ENCODE measurements at regions not wholly inside any gene's neighbourhood (a gene's known extent, or its start where the extent isn't known, plus 50 kb on each side); places are given as distances from the start of the nearest gene placed in this dataset.
A peak's percentile ranks its signal among the peaks of the same experiment; 100 is the strongest.

DNA sequence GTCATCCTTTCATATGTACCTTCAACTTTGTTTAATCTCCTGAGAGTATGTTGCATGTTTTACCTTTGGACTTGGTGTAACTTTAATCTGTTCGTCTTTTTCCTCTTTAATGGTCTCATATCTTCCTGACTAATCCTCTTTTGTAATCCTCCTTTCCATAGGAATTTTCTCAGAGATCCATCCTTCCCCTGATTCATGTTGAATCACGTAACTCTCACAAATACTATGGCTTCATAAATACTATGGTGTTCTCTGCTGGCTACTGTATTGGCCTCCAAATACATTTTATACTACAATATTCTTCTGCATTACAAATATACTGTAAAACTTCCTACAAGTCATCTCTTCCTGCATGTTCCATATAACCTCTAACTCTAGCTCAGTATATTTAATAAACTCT, 317.7 kb upstream of the ADGRB3 start:
- TF ChIP-seq ZBTB7A (IDR thresholded peaks at IDR 0.05; ENCODE audit: low read depth): no peak
- TF ChIP-seq YY1 (IDR thresholded peaks at IDR 0.05; ENCODE audit: low read depth): no peak
- TF ChIP-seq TCF12 (IDR thresholded peaks at IDR 0.05; ENCODE audit: low read depth): no peak
- TF ChIP-seq EP300 (IDR thresholded peaks at IDR 0.05; ENCODE audit: borderline replicate concordance): no peak
- TF ChIP-seq CREB1 (IDR thresholded peaks at IDR 0.05; ENCODE audit: low read depth): no peak
- no peak for TF ChIP-seq RAD21 (IDR thresholded peaks at IDR 0.05; ENCODE audit: low read depth)
- TF ChIP-seq, protein P1, sequence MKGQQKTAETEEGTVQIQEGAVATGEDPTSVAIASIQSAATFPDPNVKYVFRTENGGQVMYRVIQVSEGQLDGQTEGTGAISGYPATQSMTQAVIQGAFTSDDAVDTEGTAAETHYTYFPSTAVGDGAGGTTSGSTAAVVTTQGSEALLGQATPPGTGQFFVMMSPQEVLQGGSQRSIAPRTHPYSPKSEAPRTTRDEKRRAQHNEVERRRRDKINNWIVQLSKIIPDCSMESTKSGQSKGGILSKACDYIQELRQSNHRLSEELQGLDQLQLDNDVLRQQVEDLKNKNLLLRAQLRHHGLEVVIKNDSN (IDR thresholded peaks at IDR 0.05): no peak
- no peak for TF ChIP-seq TAF1 (IDR thresholded peaks at IDR 0.05; ENCODE audit: low read depth)
- no peak for TF ChIP-seq EGR1 (IDR thresholded peaks at IDR 0.05)

GRCh38 chr6:68313911-68314310, 321.2 kb upstream of the ADGRB3 start:
- TF ChIP-seq EGR1 (IDR thresholded peaks at IDR 0.05) (no peak), TEAD4 (IDR thresholded peaks at IDR 0.05) (no peak), RAD21 (IDR thresholded peaks at IDR 0.05; ENCODE audit: low read depth) (peak; percentile 53)

GRCh38 chr6:68307301-68307700, 327.8 kb upstream of the ADGRB3 start:
- TF ChIP-seq, protein P2, sequence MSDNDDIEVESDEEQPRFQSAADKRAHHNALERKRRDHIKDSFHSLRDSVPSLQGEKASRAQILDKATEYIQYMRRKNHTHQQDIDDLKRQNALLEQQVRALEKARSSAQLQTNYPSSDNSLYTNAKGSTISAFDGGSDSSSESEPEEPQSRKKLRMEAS (IDR thresholded peaks at IDR 0.05): no peak
- TF ChIP-seq RAD21 (IDR thresholded peaks at IDR 0.05; ENCODE audit: low read depth): no peak
- no peak for TF ChIP-seq CREB1 (IDR thresholded peaks at IDR 0.05; ENCODE audit: low read depth)
- no peak for TF ChIP-seq EP300 (IDR thresholded peaks at IDR 0.05; ENCODE audit: borderline replicate concordance)
- no peak for TF ChIP-seq TEAD4 (IDR thresholded peaks at IDR 0.05)
- TF ChIP-seq TAF1 (IDR thresholded peaks at IDR 0.05; ENCODE audit: low read depth): no peak
- no peak for TF ChIP-seq FOXM1 (IDR thresholded peaks at IDR 0.05; ENCODE audit: borderline replicate concordance, low read depth)
- TF ChIP-seq, protein P1 (IDR thresholded peaks at IDR 0.05): no peak
- no peak for TF ChIP-seq TCF12 (IDR thresholded peaks at IDR 0.05; ENCODE audit: low read depth)
- no peak for TF ChIP-seq ZBTB7A (IDR thresholded peaks at IDR 0.05; ENCODE audit: low read depth)
- TF ChIP-seq REST (IDR thresholded peaks at IDR 0.05; ENCODE audit: low read depth): no peak
- no peak for TF ChIP-seq NFIC (IDR thresholded peaks at IDR 0.05)
- TF ChIP-seq YY1 (IDR thresholded peaks at IDR 0.05; ENCODE audit: low read depth): no peak
- no peak for TF ChIP-seq EGR1 (IDR thresholded peaks at IDR 0.05)
- TF ChIP-seq CEBPB (IDR thresholded peaks at IDR 0.05): no peak

GRCh38 chr6:68296126-68296525, 339.0 kb upstream of the ADGRB3 start:
- no peak for TF ChIP-seq NFIC (IDR thresholded peaks at IDR 0.05)
- no peak for TF ChIP-seq ZBTB7A (IDR thresholded peaks at IDR 0.05; ENCODE audit: low read depth)
- TF ChIP-seq, protein P2 (IDR thresholded peaks at IDR 0.05): no peak
- TF ChIP-seq REST (IDR thresholded peaks at IDR 0.05; ENCODE audit: low read depth): no peak
- TF ChIP-seq YY1 (IDR thresholded peaks at IDR 0.05; ENCODE audit: low read depth): no peak
- no peak for TF ChIP-seq CREB1 (IDR thresholded peaks at IDR 0.05; ENCODE audit: low read depth)
- TF ChIP-seq TCF12 (IDR thresholded peaks at IDR 0.05; ENCODE audit: low read depth): no peak
- TF ChIP-seq, protein P1 (IDR thresholded peaks at IDR 0.05): no peak
- TF ChIP-seq EP300 (IDR thresholded peaks at IDR 0.05; ENCODE audit: borderline replicate concordance): no peak
- TF ChIP-seq TAF1 (IDR thresholded peaks at IDR 0.05; ENCODE audit: low read depth): no peak
- no peak for TF ChIP-seq EGR1 (IDR thresholded peaks at IDR 0.05)
- TF ChIP-seq RAD21 (IDR thresholded peaks at IDR 0.05; ENCODE audit: low read depth): no peak
- no peak for TF ChIP-seq FOXM1 (IDR thresholded peaks at IDR 0.05; ENCODE audit: borderline replicate concordance, low read depth)
- no peak for TF ChIP-seq TEAD4 (IDR thresholded peaks at IDR 0.05)
- TF ChIP-seq CEBPB (IDR thresholded peaks at IDR 0.05): no peak

DNA sequence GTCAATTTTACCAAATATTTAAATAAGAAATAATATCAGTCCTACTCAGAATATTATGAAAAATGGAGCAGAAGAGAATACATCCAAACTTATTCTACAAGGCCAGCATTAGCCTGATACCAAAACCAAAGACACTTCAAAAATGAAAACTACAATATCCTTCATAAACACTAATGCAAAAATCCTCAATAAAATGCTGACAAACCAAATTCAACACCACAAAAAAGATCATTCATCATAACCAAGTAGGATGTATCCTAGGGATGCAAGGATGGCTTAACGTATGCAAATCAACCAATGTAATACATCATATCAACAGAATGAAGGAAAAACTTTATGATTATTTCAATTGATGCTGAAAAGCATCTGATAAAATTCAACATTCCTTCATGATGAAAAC, 352.4 kb upstream of the ADGRB3 start:
- no peak for TF ChIP-seq TAF1 (IDR thresholded peaks at IDR 0.05; ENCODE audit: low read depth)
- TF ChIP-seq, protein P1 (IDR thresholded peaks at IDR 0.05): no peak
- TF ChIP-seq, protein P2 (IDR thresholded peaks at IDR 0.05): no peak
